ENCODE measurements at regions not wholly inside any gene's neighbourhood (a gene's known extent, or its start where the extent isn't known, plus 50 kb on each side); places are given as distances from the start of the nearest gene placed in this dataset.

DNA sequence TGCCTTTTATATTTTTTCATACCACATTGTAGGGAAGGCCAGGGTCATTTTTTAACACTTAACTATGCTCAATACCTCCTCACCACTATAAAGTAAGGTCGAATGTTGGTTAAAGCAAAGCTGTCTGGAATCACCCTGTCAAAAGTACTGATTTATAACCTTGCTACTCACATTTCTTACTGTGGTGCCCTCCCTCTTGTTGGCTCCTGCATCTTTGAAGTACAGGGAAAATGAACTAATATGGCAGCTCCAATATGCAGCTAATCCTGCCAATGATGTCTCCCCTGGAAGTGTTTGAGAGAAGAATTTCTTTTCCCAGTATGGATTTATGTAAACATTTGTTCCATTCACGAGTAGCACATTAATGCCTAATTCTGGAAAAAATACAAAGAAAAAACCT is 108.4 kb upstream of the RPS23 start:
- TF ChIP-seq, protein P1, sequence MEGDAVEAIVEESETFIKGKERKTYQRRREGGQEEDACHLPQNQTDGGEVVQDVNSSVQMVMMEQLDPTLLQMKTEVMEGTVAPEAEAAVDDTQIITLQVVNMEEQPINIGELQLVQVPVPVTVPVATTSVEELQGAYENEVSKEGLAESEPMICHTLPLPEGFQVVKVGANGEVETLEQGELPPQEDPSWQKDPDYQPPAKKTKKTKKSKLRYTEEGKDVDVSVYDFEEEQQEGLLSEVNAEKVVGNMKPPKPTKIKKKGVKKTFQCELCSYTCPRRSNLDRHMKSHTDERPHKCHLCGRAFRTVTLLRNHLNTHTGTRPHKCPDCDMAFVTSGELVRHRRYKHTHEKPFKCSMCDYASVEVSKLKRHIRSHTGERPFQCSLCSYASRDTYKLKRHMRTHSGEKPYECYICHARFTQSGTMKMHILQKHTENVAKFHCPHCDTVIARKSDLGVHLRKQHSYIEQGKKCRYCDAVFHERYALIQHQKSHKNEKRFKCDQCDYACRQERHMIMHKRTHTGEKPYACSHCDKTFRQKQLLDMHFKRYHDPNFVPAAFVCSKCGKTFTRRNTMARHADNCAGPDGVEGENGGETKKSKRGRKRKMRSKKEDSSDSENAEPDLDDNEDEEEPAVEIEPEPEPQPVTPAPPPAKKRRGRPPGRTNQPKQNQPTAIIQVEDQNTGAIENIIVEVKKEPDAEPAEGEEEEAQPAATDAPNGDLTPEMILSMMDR (IDR thresholded peaks at IDR 0.05; ENCODE audit: insufficient read depth, low read length) = no peak
- no peak for TF ChIP-seq SPI1 (IDR thresholded peaks at IDR 0.05; ENCODE audit: borderline replicate concordance, low read depth)

Data from HL-60 (cell line).